ENCODE measurements at regions not wholly inside any gene's neighbourhood (a gene's known extent, or its start where the extent isn't known, plus 50 kb on each side); places are given as distances from the start of the nearest gene placed in this dataset.

GRCh38 chr6:21824431-21825177 lies 231.1 kb downstream of the SOX4 start:
- DNase-seq, result no peak

- no peak for DNase-seq
Measured at GRCh38 chr6:21826023-21826422, 232.5 kb downstream of the SOX4 start.

GRCh38 chr6:21826904-21827303 lies 233.4 kb downstream of the SOX4 start:
- no peak for DNase-seq

- DNase-seq, result no peak
Measured at GRCh38 chr6:21827425-21828202, 234.1 kb downstream of the SOX4 start.

GRCh38 chr6:21828704-21829103 lies 235.2 kb downstream of the SOX4 start:
- DNase-seq, result no peak

- no peak for DNase-seq
Measured at GRCh38 chr6:21829126-21829525, 235.6 kb downstream of the SOX4 start.

GRCh38 chr6:21831521-21832291 lies 238.2 kb downstream of the SOX4 start:
- DNase-seq, result no peak

GRCh38 chr6:21836277-21836676 lies 242.7 kb downstream of the SOX4 start:
- no peak for DNase-seq

GRCh38 chr6:21836772-21837425 lies 243.3 kb downstream of the SOX4 start:
- no peak for DNase-seq

GRCh38 chr6:21840428-21840827 lies 246.9 kb downstream of the SOX4 start:
- no peak for DNase-seq

GRCh38 chr6:21842875-21843645 lies 249.5 kb downstream of the SOX4 start:
- DNase-seq, result no peak

- DNase-seq, result no peak
Measured at GRCh38 chr6:21844120-21844917, 250.8 kb downstream of the SOX4 start.

- DNase-seq, result no peak
Measured at GRCh38 chr6:21845018-21845417, 251.5 kb downstream of the SOX4 start.

GRCh38 chr6:21845439-21846140 lies 252.0 kb downstream of the SOX4 start:
- no peak for DNase-seq

- no peak for DNase-seq
Measured at GRCh38 chr6:21846541-21847451, 253.2 kb downstream of the SOX4 start.

- no peak for DNase-seq
Measured at GRCh38 chr6:21847711-21848480, 254.3 kb downstream of the SOX4 start.

GRCh38 chr6:21850691-21851090 lies 257.1 kb downstream of the SOX4 start:
- DNase-seq, result no peak

- DNase-seq, result no peak
Measured at GRCh38 chr6:21855811-21856455, 262.4 kb downstream of the SOX4 start.
